ENCODE measurements at regions not wholly inside any gene's neighbourhood (a gene's known extent, or its start where the extent isn't known, plus 50 kb on each side); places are given as distances from the start of the nearest gene placed in this dataset.

- TF ChIP-seq POLR2A (IDR thresholded peaks at IDR 0.05; ENCODE audit: low read depth, low read length) (no peak), POLR2AphosphoS5 (IDR thresholded peaks at IDR 0.05; ENCODE audit: low read depth, low read length) (no peak), TAF1 (IDR thresholded peaks at IDR 0.05; ENCODE audit: low read depth, low read length) (no peak), POU2F2 (IDR thresholded peaks at IDR 0.05; ENCODE audit: low read depth, low read length) (no peak)
Observed at GRCh38 chr10:27356738-27357137, 116.1 kb upstream of the ACBD5 start.
